HG03045 (cell line): ENCODE measurements at regions not wholly inside any gene's neighbourhood (a gene's known extent, or its start where the extent isn't known, plus 50 kb on each side); places are given as distances from the start of the nearest gene placed in this dataset.

Experiments used
- ATAC-seq: cut with Tn5 transposase; IDR thresholded peaks from one replicate; pipeline ENCODE4 v1.9.1; 2021; ENCODE audit warnings: mild to moderate bottlenecking, moderate library complexity; ENCODE audit not compliant: unreplicated experiment

DNA sequence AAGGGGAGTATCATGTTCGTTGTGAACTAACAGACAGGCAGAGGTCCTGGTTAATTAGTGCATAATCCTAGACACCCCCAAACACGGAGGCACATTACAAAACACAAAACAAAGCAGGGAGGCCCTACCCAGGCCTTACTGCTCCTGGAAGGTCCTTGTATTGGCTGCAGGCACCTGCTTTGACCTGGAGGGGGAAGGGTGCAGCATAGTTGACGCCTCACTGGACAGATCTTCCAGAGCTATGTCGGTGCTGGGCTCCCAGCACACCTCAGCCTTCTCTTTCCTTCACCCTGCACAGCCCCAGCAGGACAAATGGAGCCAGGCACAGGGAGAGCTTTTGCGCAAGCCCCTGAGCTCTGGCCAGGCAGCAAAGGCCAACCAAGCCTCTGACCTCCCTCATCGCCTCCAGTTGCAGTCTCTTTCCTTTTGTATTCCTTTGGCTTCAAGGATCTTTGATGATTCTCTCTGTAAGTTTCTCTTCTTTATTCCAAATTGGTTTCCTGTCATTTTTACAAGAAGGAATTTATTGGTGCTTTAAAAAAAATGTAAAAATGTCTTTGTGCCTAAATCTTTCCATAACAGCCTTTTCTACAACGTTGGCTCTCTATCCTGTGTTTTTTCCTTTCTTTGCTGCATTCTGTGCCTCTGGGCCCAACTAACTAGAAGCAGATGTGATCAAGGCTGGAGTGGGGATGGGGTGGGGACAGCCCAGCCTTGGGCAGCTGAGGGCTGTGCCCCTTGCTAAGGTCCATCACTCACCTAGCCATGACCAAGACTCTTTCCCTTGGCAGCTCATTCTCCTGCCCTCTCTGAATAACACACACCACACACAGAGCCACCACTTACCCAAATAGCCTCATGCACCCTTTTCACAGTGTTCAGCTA lies 317.1 kb upstream of the NPVF start:
- no peak for ATAC-seq

DNA sequence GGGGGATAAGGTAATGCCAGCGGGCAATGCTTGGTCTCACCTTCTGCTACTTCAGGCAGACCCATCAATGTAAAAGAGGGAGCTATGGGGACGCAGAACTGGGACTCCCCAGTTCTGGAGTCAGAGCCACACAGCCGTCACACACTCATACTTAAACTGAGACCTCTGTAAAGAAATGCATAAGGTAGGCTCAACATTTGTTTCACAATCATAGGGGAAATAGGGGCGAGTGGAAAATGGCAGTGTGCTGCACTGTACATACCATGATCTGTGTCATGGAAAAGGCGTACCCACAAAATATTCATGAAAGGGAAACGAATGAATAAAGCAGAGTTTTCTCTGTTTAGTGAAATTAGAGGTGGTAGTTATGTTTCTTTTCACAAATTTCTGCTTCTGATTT lies 318.0 kb upstream of the NPVF start:
- no peak for ATAC-seq

DNA sequence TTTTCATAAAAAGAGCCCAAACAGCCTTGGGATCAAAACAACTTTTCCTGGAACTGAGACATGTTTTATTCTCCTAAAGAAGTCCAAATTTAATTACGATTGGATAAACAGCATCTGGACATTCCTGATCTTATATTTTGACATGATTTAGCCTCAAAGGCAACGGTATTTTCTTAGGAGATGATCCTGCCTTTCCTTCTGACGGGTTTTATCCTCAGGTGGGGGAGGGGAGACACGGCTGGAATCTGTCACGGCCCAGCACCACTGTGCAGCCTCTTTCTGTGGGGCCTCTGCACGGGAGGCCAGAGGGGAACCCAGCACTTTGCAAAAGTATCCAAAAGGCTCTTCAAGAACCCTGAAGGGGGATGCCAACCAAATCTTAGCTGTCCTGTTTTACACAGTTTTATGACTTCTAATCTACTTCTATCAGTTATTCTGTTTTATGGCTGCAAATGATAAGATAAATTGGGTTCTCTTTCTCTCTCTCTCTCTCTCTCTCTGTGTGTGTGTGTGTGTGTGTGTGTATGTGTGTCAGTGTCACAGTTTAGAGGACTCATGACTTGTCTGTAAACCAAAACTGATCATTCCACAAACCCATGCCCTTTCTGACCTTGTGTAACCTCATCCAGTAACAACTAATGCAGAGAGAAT lies 321.1 kb upstream of the NPVF start:
- ATAC-seq: no peak

DNA sequence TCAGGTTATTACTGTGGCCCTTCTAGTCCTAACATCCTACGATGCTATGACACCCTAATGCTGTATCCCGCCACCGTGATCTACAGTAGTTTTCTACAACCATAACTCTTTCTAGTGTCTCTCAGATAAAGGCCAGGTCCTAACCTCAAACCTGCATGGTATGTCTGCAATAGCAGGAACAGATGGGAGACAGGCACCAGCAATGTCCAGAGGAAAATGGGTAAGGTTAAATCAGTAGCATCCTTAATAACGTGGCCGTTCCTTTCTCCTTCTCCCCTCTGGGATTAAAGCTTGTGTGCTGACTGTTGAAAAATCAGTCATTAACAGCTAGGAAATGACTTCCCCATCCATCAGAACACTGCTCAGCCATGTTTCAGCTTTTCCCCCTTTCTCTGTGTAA lies 321.9 kb upstream of the NPVF start:
- ATAC-seq: no peak

DNA sequence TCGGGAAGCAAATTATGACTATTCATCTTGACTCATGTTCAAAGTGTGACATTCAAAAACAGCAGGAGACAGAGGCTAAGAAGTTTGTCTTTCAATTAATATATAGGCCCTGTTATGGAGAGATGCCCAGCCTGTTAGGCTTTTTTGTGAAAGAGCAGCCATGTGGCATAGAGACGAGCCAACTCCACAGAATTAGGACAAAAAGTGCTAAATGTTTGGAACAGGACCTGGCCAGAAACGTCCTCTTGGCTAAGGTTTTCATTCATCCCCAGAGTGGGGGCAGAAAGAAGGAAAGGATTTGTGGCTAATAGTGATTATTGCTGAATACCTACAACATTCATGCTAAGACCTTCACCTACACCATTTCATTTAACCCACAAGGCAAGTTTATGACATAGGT lies 324.7 kb upstream of the NPVF start:
- ATAC-seq: no peak

DNA sequence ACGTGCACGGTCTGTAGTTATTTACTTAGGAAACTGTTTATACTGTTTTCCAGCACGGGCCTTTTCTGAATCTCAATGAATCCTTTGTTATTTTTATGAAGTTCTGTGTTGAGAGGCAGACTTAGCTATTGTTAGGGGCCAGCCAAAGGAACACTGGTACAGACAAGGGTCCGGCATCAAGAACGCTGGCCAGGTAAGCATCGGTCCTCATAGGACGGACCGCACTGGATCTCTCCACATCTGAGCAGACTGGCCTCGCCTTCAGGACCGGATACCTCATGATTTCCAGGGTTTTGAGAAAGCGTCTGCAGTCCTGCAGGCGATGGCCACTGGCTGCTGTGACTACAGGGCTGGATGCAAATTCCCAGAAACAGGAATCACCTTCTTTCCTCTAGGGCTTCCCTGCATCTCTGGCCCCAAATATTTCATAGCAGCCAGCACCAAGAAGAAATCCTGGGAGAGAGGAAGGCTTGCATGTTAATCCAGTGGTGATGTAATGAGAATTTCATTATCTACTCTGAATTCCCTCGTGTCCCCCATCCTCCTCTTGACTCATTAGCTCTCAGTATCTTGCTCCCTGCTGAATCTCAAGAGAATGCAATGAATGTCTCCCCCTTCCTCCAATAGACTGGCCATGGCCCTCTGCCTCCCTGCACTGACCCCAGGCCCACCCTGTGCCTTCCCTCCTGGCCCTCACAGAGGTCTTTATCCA lies 325.4 kb upstream of the NPVF start:
- no peak for ATAC-seq

DNA sequence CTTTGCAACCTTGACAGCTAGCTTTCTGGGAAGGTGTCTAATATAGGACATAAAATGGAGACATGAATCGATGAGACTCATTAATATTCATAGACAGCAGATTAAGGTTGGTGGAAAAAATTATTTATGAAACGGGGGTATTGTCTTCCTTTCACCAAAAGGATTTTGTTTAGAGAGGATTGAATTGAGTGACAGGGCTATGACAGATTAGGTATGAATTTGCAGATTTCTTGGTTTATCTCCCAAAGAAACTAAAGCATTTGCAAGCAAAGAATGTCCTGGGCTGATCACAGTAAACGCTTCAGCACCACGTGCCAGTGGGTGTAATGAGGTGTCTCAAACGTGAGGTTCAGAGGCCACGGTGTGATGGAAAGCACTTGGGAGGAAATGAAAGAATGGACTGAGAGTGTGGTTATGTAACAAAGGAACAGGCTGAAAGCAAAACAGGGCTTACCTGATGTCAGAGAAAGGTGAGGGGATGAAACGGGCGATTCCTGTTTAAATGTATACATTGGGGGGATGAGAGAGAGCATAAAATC lies 329.2 kb upstream of the NPVF start:
- ATAC-seq: no peak

DNA sequence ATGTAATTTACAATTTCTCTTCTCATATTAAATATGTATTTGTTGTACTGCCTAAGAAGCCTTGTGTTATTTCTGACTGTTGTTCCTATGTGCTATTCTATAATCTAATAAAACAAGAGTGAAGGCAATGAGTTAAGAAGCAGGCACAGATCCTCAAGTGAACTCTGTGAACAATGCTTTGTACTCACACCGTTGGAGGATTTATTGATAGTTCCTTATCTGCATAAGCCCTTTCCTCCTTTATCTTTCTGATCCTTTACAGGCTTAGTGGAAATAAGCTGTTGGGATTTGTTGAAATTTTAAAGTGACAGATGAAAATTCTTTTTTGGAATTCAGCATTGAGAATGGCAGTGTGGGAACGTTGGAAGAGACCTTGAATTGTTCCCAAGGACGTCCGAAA lies 329.6 kb upstream of the NPVF start:
- ATAC-seq: no peak

DNA sequence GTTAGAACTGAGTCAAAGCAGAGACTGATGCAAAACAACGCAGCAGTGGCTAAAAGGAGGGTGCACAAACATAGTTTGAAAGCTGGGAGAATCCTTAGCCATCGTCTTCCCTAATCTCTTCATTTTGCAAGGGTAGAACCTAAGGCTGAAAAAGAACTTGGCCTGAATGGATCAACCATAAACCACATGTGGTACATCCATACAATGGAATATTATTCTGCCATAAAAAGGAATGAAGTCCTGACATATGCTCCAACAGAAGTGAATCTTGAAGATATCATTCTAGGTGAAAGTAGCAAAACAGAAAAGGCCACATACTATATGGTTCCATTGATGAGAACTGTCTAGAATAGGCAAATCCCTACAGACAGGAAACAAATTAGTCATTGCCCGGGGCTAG lies 330.3 kb upstream of the NPVF start:
- ATAC-seq: no peak

DNA sequence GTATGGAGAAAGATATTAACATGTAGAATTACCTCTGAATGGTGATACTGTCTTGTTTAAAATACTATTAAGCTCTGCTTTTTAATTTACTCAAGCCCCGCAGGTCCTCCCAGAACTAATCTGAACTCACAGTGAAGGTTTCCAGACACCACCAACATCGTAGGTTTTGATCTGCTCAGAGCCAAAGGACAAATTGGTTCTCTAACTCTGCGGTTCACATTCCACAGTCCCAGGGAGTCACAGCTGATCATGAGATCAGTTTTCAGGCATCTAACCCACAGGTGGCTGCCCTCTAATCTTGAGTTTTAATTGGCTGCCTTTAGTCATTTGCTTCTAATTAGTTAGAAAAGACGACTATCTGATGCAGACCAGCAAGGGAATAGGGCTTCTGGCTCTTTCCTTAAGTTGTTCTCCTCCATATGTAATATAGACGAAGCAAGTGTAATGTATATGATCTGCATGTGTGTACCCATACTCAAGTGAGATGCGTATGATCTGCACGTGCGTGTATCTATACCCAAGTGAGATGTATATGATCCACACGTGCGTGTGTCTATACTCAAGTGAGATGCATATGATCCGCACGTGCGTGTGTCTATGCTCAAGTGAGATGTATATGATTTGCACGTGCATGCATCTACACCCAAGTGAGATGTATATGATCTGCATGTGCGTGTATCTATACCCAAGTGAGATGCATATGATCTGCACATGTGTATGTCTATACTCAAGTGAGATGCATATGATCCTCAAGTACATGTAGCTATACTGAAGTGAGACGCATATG lies 331.5 kb upstream of the NPVF start:
- ATAC-seq: no peak

DNA sequence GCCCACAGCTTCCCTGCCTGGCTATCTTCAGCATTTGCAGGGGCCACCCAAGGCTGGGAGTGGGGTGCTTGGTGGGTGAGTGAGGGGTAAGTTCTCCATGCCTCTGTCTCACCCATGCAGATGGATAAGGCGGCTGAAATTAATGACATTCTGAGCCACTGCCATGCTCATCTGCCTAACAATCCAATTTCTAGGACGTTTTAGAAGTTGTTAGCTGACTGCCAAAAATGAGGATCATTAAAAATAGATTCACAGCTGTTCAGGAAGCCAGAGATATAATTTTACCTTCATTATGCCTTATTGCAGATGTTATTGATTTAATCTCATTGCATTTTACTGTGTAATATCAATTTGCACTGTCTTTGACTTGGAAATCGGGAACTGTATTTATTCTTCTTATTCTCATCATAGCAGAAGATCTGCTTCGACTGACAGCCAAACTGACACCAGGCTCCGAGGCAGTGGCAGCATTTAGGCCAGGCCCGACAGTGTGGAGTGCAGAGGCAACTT lies 334.4 kb upstream of the NPVF start:
- ATAC-seq: no peak

DNA sequence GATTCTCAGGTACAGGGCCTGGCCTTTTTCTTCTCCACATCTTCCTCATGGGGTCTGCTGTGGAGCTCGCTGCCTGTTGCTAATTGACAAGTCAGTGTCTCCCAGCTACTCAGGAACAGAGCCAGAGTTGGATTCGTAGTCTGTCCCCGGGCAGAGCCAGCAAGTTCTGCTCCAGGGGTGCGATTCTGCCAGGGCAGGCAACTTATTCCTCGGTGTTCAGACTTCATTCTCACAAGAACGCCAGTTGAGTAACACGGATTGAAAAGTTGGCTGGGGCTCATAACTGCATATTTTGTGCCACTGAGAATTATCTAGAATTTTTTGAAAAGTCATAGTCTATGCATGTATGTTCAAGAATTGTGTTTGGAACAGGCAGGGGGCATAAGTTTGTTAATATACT lies 336.7 kb upstream of the NPVF start:
- no peak for ATAC-seq

DNA sequence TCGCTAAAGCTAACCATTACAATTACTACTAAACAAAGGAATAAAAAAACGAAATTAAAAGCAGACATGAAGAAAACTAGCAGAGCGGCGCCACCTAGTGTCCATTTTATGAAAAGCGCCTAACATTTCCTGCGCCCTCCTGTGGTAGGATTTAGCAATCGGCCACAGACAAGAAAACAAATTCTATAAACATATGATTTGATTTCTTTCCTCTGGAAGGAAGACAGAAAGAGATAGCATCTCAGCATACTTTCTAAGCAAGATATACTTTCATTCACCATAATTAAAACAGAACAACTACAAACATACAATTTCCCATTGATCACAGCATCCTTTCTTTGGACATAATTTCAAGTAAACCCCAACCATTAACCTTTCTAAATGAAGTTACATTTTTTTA lies 337.7 kb upstream of the NPVF start:
- no peak for ATAC-seq

DNA sequence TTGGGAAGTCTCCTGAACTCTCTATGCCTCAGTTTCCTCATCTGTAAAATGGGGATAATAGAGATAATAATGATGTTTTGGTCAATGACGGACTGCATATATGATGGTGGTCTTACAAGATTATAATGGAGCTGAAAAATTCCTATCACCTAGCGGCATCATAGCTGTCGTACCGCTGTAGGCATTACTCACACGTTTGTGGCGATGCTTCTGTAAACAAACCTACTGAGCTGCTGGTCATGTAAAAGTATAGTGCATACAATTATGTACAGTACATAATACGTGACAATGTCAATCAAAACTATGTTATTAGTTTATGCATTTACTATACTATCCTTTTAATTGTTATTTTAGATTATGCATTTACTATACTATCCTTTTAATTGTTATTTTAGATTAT lies 339.1 kb upstream of the NPVF start:
- no peak for ATAC-seq

DNA sequence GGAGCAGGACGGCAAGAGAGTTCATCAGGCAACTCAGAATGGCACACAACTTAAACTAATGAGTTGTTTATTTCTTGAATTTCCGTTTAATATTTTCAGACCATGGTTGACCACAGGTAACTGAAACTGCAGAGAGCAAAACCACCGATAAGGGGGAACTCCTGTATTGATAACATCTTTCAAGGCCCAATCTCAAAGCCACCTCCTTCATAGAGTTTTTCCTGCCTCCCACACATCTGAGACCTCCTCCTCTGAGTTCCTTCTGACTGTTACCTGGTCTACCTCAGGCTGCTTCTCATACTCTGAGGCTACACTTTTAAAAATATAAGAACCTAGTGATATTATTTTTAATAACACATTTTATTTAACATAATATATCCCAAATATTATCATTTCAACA lies 341.5 kb upstream of the NPVF start:
- no peak for ATAC-seq

DNA sequence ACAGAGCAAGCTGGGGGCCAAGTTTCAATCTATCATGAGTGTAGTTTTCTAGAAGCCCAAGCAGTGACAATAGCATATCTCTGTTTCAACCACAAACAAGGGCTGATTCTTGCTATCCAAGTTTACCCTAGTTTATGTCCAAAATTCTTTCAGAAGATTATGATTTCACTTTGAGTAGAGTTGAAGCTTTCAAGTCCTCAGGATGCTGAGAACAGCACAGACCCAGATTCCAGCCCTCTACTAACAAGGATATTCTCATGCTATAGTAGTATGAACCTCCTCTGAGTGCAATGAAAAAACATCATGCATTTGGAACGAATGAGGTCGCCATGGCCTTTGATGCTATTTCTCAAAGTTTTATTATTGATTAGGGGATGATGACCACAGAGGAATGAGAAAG lies 344.1 kb upstream of the NPVF start:
- ATAC-seq: no peak

DNA sequence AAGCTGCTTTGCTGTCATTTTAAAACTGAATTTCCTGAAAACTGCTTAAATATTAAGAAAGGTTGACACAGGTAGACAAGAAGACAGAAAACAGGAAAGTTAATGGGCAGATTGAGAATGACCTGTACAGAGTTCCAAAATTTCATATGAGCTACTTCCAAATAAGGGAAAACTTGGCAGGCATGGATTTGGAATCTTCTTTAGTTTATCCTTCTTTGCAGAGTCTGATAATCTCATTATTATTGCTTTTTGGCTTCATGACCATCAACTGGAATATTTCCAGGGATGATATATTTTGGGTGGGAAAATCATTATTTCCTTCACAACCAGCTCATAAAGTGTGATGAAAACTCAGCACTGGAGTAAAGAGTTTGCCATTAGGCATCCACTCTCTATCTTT lies 346.5 kb upstream of the NPVF start:
- no peak for ATAC-seq

DNA sequence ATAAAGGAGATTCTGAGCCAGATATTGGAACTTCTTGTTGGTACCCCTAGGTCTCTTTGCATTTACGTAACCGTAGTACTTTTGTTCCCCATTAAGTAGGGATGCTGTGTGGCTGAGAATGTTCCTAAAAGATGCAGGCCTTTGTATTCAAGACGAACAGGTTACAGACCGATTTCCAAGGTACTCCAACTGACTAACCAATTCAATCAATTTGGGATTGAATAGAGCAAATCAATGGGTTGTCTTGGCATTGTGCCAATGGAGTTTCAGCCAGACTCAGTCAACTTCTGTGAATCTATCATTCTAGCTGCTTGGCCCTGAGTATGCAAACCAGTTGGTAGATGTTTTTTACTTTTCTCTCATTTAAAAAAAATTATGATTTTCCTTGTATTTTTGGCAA lies 347.3 kb upstream of the NPVF start:
- ATAC-seq: no peak

DNA sequence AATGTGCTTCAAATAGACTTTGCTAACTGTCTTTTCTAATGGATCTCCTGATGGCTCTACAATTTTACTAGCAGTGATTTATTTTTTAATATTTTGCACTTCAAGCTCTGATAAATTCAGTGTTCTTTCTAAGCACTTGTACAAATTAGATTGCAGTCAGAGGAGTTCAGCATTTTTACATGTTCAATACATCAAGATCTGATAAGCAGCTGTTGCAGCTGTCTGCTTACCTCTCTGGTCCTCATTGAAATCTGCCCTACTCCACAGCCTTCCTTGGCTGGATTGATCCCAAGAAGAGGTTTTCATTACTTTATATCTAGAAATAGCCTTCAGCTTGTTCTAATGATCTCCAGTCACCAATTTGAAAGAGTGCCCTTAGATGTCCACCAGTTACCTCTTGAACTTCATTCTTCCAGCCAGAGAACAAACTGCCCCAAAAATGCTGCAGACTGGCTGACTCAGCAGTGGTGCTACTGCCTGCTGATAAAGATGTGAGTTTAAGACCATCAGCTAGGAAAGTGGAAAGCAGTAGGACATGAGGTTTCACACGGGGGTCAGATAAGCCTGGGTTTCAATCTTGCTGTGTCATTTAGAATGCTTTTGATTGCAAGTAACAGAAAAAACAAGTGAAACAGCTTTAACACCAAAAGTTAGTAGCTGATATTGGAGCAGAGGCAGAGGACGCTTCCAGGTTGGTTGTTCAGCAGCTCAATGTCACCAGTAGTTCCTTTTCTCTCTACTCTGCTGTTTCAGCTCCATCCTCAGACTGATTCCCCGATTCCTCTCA lies 350.9 kb upstream of the NPVF start:
- no peak for ATAC-seq

DNA sequence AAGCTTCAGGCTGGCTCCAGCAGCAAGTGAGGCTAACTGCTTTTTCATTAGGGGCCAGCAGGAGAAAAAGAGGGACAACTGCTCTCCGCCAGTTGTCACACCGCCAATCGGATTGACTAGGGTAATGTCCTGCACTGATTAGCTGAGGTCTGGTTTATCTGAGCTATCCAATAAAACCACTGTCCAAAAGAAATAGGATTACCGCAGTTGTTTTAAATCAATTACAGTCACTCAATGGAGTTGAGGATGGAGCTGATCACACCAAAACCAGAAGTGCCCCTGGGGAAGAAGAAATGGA lies 351.4 kb upstream of the NPVF start:
- ATAC-seq: no peak
